ENCODE measurements at regions not wholly inside any gene's neighbourhood (a gene's known extent, or its start where the extent isn't known, plus 50 kb on each side); places are given as distances from the start of the nearest gene placed in this dataset.

GRCh38 chr15:38882221-38882620 lies 317.6 kb upstream of the RASGRP1 start:
- peaks cover 60% of the 10 kb centered on the region for H3K4me1 Mint-ChIP-seq
- peaks cover 7% of the 10 kb centered on the region for H3K9me3 Mint-ChIP-seq
- H3K4me3 Mint-ChIP-seq: no peak overlapping the region
- no peak overlapping the region for H3K27ac Mint-ChIP-seq
- TF ChIP-seq CTCF (IDR thresholded peaks at IDR 0.05; ENCODE audit: unreplicated experiment in 3 of 3): no peak
- no peaks in the 10 kb centered on the region for H3K36me3 Mint-ChIP-seq (ENCODE audit: low read depth)
- H3K27me3 Mint-ChIP-seq (ENCODE audit: low read depth): no peaks in the 10 kb centered on the region

- peaks cover 48% of the 10 kb centered on the region for H3K4me1 Mint-ChIP-seq
- no peaks in the 10 kb centered on the region for H3K27me3 Mint-ChIP-seq (ENCODE audit: low read depth)
- TF ChIP-seq CTCF (IDR thresholded peaks at IDR 0.05; ENCODE audit: unreplicated experiment in 3 of 3): no peak
- peak overlapping the region in 2 of 3 experiments; percentile 30 to 80 for H3K27ac Mint-ChIP-seq
- H3K4me3 Mint-ChIP-seq: no peak overlapping the region
- H3K36me3 Mint-ChIP-seq (ENCODE audit: low read depth): no peaks in the 10 kb centered on the region
- H3K9me3 Mint-ChIP-seq: peaks cover 7% of the 10 kb centered on the region
These were observed 319.4 kb upstream of the RASGRP1 start for GRCh38 chr15:38883987-38884386.

DNA sequence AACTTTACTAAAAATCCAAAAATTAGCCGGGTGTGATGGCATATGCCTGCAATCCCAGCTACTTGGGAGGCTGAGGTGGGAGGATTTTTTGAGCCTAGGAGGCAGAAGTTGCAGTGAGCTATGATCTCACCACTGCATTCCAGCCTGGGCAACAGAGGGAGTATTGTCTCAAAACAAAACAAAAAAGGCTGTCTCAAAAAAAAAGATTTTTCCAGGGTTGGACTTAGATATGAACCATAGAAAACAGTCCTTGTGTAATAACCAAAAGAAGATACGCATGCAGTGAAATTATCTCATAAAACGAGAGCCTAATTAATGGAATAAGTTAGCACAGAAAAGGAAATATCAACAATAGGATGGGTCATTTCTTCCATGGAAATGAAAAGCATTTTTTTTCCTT lies 320.4 kb upstream of the RASGRP1 start:
- Mint-ChIP-seq H3K4me1 (peaks cover 48% of the 10 kb centered on the region), H3K36me3 (ENCODE audit: low read depth) (no peaks in the 10 kb centered on the region), H3K4me3 (no peak overlapping the region)

GRCh38 chr15:38885471-38885952 lies 320.9 kb upstream of the RASGRP1 start:
- H3K9me3 Mint-ChIP-seq: peaks cover 4% of the 10 kb centered on the region
- no peaks in the 10 kb centered on the region for H3K36me3 Mint-ChIP-seq (ENCODE audit: low read depth)
- peak overlapping the region; percentile 30 to 71 (median 63) for H3K27ac Mint-ChIP-seq
- H3K27me3 Mint-ChIP-seq (ENCODE audit: low read depth): no peaks in the 10 kb centered on the region
- peaks cover 44% of the 10 kb centered on the region for H3K4me1 Mint-ChIP-seq
- TF ChIP-seq CTCF (IDR thresholded peaks at IDR 0.05; ENCODE audit: unreplicated experiment in 3 of 3): no peak
- no peak overlapping the region for H3K4me3 Mint-ChIP-seq

More for the DNA sequence above, 320.4 kb upstream of the RASGRP1 start:
- H3K9me3 Mint-ChIP-seq: peaks cover 7% of the 10 kb centered on the region
- no peaks in the 10 kb centered on the region for H3K27me3 Mint-ChIP-seq (ENCODE audit: low read depth)
- TF ChIP-seq CTCF (IDR thresholded peaks at IDR 0.05; ENCODE audit: unreplicated experiment in 3 of 3): no peak
- H3K27ac Mint-ChIP-seq: peak overlapping the region in 1 of 3 experiments; percentile 30

DNA sequence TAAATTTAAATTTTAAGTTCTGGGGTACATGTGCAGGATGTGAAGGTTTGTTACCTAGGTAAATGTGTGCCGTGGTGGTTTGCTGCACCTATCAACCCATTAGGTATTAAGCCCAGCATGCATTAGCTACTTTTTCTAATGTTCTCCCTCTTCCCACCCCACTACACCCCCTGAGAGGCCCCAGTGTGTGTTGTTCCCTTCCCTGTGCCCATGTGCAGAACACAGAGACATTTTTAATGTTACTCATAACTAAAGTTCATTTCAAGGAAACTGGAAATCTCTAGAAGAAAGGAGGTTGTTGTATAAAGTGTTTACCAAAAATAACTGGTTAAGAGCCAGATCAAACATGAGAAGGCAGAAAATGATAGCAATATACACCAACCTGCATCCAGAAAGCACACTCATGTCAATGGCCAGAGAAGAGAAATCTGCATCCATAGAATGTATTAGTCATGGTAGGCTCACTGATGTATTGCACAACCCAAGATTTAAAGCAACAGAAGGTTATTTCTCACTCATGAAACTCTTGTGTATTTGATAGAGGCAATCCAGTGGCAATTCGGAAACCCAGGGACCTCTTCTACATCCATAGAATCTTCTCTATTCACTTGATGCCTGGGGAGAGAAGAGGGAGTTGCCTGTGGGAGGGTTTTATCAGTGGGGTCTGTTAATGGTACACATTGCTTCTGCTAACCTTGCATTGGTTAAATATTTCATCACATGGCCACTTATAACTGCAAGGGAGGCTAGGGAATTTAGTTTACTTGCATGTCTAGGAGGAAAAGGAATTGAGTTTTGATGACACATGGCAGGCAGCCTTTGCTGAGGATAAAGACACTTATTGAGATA lies 321.9 kb upstream of the RASGRP1 start:
- peak overlapping the region in 2 of 3 experiments; percentile 1 to 3 for H3K27ac Mint-ChIP-seq
- TF ChIP-seq CTCF (IDR thresholded peaks at IDR 0.05; ENCODE audit: unreplicated experiment in 3 of 3): no peak
- H3K4me1 Mint-ChIP-seq: peaks cover 48% of the 10 kb centered on the region
- no peak overlapping the region for H3K4me3 Mint-ChIP-seq
- no peaks in the 10 kb centered on the region for H3K27me3 Mint-ChIP-seq (ENCODE audit: low read depth)
- no peaks in the 10 kb centered on the region for H3K36me3 Mint-ChIP-seq (ENCODE audit: low read depth)
- H3K9me3 Mint-ChIP-seq: peaks cover 4% of the 10 kb centered on the region
